K562 (cell line): ENCODE measurements at regions not wholly inside any gene's neighbourhood (a gene's known extent, or its start where the extent isn't known, plus 50 kb on each side); places are given as distances from the start of the nearest gene placed in this dataset.
A peak's percentile ranks its signal among the peaks of the same experiment; 100 is the strongest.

Experiments used
- CREM ChIP-seq: IDR thresholded peaks from 2 replicates; pipeline ENCODE4 v1.6.1; 2014; ENCODE audit warnings: antibody characterized with exemption, low read depth
- GATAD2A ChIP-seq: fragments of 450-650 bp; IDR thresholded peaks from 2 replicates; pipeline ENCODE4 v1.6.1; 2017
- KLF13 ChIP-seq: fragments of 450-650 bp; IDR thresholded peaks from 2 replicates; pipeline ENCODE4 v1.6.1; 2016; ENCODE audit warnings: missing genetic modification characterization, low read depth, mild to moderate bottlenecking, missing compliant biosample characterization, moderate library complexity, borderline replicate concordance
- MAFF ChIP-seq: IDR thresholded peaks from 2 replicates; pipeline ENCODE4 v1.6.1; 2012; ENCODE audit warnings: low read length, improper control_type of control experiment
- TF ChIP-seq, protein P1 (sequence below), 2 experiments: fragments of 450-650 bp; formaldehyde crosslinking in 1 of 2; IDR thresholded peaks; 2 replicates each; pipeline versions ENCODE4 v1.4.0 to v1.6.1; 2014 to 2020; ENCODE audit warnings: mild to moderate bottlenecking in 2 of 2, borderline replicate concordance in 1 of 2, low read depth in 1 of 2
- TF ChIP-seq, protein P2 (sequence below): fragments of 250-450 bp; sonication (Bioruptor Pico); IDR thresholded peaks from 2 replicates; pipeline ENCODE4 v1.9.0; 2021; ENCODE audit warnings: mild to moderate bottlenecking

DNA sequence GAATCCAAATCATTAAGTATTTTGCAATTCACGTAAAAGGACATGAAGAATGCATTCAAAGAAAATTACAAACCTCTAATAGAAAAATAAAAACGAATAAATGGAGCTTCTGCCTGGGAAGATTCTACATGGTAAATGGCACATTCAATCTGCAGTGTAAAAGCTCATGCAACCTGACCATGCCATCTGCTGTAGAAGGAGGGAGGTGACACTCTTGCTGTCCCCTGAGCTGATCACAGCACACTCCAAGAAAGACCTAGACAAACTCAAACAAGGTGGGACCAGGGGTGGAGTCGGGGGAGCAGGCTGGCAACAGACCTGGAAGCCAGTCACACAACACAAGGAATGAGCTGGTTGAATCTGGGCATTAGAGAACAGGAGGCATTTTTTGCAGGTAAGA is 101.8 kb downstream of the BDH1 start (continued):
- TF ChIP-seq, protein P1, sequence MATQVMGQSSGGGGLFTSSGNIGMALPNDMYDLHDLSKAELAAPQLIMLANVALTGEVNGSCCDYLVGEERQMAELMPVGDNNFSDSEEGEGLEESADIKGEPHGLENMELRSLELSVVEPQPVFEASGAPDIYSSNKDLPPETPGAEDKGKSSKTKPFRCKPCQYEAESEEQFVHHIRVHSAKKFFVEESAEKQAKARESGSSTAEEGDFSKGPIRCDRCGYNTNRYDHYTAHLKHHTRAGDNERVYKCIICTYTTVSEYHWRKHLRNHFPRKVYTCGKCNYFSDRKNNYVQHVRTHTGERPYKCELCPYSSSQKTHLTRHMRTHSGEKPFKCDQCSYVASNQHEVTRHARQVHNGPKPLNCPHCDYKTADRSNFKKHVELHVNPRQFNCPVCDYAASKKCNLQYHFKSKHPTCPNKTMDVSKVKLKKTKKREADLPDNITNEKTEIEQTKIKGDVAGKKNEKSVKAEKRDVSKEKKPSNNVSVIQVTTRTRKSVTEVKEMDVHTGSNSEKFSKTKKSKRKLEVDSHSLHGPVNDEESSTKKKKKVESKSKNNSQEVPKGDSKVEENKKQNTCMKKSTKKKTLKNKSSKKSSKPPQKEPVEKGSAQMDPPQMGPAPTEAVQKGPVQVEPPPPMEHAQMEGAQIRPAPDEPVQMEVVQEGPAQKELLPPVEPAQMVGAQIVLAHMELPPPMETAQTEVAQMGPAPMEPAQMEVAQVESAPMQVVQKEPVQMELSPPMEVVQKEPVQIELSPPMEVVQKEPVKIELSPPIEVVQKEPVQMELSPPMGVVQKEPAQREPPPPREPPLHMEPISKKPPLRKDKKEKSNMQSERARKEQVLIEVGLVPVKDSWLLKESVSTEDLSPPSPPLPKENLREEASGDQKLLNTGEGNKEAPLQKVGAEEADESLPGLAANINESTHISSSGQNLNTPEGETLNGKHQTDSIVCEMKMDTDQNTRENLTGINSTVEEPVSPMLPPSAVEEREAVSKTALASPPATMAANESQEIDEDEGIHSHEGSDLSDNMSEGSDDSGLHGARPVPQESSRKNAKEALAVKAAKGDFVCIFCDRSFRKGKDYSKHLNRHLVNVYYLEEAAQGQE (IDR thresholded peaks at IDR 0.05; ENCODE audit: borderline replicate concordance) = peak; percentile 85
- TF ChIP-seq, protein P1 (CRISPR knock-in tag; IDR thresholded peaks at IDR 0.05; ENCODE audit: low read depth) = no peak
- TF ChIP-seq, protein P2, sequence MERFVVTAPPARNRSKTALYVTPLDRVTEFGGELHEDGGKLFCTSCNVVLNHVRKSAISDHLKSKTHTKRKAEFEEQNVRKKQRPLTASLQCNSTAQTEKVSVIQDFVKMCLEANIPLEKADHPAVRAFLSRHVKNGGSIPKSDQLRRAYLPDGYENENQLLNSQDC = no peak
- TF ChIP-seq CREM = 0 out of 2 replicates have a peak, but pooled peaks have one; percentile 7
- TF ChIP-seq MAFF = no peak
- TF ChIP-seq GATAD2A = no peak
- no peak for TF ChIP-seq KLF13 (tag)
